Stimulated activated CD8-positive, alpha-beta memory T cell treated with anti-CD3 and anti-CD28 coated beads, Interleukin-4, amount 100 ng/mL, for 48 hours (primary cell): ENCODE measurements at regions not wholly inside any gene's neighbourhood (a gene's known extent, or its start where the extent isn't known, plus 50 kb on each side); places are given as distances from the start of the nearest gene placed in this dataset.

ENCODE experiments used
- DNase-seq: peaks from one replicate; pipeline ENCODE4 v3.0.0-alpha.2; 2020

- no peak for DNase-seq
Measured at GRCh38 chr12:65630555-65630954, 193.7 kb upstream of the HMGA2 start.

DNA sequence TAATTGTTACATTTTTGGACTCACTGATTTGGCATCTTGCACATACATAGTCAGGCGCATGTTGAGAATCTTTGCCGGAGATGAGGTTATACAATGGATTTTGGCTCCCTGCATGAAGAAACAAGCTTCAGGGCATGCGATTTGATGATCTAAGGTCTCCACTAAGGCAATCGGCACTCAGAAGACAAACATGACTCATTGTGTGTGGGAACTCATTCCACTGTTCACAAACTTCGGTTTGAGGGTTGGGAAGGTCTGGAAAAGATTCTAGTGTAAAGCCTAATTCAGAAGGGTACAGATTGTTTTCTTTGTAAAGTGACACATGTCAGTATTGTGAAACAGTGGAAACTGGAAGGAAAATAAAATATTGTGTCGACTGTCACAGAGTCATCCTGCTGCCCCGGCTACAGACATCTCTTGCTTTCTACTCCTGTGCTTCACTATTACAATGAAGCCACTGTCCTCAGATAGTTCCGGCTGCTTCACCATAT lies 192.6 kb upstream of the HMGA2 start:
- DNase-seq: no peak

DNA sequence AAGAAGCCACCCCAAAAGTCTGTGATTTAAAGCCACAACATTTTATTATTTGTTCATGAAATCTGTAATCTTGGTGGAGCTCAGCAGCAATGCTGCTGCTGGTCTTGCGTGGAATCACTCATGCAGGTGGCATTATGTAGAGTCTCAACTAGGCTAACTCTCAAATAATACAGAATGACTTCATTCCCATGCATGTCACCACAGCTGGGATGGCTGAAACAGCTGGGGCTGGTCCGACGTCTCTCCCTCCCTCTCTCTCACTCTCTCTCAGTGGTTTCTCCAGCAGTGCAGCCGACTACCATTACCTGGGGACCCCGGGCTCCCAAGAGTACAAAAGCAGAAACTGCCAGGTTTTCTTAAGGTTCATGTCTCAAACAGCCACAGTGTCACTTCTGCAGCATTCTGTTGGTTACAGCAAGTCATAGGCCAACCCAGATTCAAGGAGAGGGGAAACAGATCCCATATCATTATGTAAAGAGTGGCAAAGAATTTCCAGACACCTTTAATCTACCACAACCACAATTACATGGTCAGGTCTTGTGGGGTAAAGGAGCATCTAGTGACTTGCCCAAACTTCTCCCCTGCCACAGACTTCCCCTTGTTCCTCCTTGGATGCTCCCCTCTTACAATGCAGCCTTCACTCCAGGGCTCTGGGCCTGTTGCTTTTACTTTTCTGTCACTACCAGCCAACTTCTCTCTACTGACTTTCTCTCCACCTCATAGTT lies 192.0 kb upstream of the HMGA2 start:
- no peak for DNase-seq

GRCh38 chr12:65634061-65634460 lies 190.2 kb upstream of the HMGA2 start:
- DNase-seq: no peak

DNA sequence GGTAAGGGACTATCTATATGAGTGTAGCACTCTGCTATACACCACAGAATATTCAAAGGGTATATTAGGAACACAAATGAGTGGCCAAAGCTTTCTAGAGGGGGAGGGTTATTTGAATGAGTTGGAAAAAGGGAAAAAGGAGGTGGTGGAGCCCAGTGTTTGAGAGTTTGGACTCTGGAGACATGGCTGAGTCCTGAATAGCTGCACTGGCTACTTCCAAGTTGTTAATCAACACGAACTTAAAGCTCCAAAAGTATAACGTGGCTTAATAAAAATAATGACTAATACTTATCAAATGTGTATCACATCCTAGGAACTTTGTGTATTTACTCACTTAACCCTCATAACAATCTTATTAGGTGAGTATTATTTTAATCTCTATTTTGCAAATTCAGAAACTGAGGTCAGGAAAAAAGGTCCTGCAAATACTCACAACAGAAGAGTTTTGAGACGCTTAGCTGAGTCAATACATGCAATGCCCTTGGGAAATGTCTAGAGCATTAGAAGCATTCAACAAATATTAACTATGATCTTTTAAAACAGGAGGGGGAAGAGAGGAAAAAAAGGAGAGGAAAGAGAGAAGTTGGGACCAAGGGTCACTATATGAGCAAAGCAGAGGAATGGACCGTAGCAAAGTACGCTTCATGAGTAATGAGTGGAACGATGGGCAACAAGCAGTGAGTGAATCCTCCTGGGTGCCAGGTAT lies 189.5 kb upstream of the HMGA2 start:
- no peak for DNase-seq

DNA sequence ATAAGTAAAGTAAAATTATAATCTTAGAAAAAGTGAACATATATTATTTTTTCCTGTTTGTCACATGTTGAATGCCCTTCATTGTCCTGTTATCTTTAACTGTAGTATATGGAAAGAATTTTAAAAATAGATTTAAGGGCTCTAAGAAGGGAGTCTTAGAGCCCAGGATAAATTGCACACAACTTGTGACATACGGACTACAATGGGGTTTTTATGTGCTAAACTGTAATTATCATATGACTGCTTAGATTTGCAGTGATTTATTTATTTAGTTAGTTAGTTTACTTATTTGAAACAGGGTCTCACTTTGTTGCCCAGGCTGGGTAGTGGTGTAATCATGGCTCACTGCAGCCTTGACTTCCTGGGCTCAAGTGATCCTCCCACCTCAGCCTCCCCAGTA lies 187.8 kb upstream of the HMGA2 start:
- no peak for DNase-seq

DNA sequence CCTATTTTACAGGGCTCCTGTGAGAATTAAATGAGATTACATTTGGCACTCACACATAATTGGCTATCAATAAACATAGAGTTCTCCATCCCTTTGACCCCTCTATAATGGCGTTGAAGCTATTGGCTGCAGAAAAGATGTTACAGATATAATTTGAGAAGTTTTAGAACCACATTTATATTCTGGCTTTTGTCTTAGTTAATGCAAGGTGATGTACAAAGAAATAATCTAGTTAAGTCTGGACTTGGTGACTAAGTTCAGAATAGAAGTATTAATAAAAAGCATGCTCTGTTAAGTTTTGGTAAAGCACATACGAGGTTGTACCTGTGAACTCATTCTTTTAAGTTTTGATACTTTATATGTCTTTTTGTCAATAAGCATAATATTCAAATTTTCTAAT lies 187.1 kb upstream of the HMGA2 start:
- DNase-seq: no peak

DNA sequence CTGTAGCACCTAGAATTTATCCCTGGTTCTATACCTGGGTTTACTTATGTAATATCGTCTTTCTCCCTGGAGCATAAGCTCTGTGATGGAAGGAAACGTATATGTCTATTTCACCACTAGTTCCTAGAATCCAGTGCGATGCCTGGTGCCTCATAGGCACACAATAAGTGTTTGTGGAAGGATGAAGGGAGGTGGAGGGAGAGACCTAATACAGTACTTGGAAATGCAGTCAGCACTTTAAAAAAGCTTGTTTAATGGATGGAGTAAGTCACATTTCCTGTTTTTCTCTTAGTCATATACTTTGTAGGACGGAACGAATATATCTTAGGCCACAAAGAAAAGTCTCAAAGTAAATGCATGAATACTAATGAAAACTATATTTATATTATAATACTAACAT lies 186.5 kb upstream of the HMGA2 start:
- no peak for DNase-seq

- no peak for DNase-seq
Measured at GRCh38 chr12:65638324-65638723, 186.0 kb upstream of the HMGA2 start.

DNA sequence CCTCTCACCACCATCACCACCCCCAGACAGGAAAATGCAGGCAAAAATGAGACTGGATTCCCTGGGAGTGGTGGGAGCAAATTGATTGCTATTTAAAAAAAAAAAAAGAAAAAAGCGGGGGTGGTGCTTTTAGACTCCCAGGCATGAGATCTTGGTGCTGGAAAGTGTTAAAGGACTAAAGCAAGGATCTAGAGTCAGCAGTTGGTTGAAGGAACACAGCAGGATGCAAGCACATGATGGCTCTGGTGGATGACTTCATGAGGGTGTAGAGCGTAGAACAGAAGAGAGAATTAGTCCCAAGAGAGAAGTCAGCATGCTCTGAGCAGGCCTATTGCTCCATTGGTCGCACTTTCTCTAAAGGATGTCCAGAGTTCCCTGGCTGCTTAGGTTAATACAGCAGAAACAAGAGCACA lies 183.8 kb upstream of the HMGA2 start:
- DNase-seq: no peak

DNA sequence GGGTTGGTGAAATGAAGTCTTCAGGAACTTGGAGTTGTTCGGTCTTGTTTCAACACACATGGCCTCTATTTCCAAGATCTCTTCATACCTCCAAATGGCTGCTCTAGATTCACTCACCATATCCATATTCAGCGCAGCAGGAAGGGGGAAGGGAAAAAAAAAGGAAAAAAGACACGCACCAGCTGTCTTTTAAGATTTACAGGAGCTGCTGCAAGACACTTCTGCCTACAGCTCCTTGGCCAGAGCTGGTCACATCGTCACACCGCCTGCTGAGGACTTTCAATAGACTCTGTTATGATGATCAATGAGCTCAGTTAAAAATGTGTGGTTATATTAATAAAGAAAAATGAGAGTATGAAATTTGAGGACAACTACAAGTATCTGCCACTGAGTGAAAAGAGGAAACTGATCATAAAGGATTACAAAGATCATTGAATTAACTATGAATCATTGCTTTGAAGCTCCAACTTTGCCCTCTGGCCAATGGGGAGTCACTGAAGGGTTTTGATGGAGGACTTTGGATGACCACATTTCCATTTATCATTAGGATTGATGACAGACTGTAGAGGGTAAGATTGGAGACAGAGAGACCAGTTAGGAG lies 182.1 kb upstream of the HMGA2 start:
- no peak for DNase-seq

DNA sequence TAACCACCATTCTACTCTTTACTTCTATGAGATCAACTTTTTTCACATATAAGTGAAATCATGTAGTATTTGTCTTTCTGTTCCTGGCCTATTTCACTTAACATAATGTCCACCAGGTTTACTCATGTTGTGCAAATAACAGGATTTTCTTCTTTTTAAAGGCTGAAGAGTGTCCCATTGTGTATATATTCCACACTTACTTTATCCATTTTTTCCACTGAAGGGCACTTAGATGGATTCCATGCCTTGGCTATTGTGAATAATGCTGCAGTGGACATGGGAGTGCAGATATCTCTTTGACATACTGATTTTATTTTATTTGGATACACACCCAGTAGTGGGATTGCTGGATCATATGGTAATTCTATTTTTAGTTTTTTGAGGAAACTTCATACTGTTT lies 181.1 kb upstream of the HMGA2 start:
- no peak for DNase-seq

GRCh38 chr12:65643595-65644386 lies 180.5 kb upstream of the HMGA2 start:
- no peak for DNase-seq

DNA sequence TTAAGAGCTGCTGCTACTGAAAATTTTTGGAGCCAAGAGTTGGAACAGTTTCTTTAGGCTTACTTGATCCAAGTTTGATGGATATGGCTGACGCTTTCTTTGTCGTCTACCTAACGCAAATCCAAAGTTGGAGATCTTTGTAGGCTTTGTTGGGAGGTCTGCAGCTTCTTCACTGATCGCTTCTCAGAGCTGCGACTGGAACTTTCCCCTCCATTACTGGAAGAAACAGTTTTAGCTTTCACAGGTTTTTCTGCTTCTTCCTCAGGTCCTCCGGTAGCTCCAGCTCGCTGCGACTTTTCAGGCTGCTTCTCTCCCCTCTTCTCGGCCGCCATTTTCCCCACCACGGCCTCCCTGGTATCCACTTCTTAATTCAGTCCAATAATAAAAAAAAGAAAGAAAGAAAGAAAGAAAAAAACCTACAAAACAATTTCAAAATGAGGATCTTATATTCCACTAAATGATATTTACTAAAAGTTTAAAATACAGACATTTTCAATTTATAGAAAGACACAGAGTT lies 178.1 kb upstream of the HMGA2 start:
- DNase-seq: no peak

- DNase-seq: no peak
Measured at GRCh38 chr12:65647074-65647473, 177.2 kb upstream of the HMGA2 start.

- DNase-seq: no peak
Measured at GRCh38 chr12:65648461-65648860, 175.8 kb upstream of the HMGA2 start.

- DNase-seq: no peak
Measured at GRCh38 chr12:65649126-65649525, 175.2 kb upstream of the HMGA2 start.

DNA sequence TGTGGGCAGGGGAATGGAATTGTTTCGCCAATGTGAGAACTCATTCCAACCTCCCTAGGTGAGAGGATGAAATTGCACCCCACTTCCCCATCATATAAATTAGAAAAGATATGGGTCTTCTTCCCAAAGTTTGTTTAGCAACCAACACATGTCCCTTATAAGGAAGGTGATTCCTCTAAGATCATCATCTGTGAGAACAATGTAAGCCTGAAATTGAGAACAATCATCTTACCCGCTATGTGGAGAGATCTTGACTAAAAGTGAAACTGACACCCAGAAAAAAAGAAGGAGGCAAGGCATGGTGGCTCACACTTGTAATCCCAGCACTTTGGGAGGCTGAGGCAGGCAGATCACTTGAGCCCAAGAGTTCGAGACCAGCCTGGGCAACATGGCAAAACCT lies 173.2 kb upstream of the HMGA2 start:
- no peak for DNase-seq

DNA sequence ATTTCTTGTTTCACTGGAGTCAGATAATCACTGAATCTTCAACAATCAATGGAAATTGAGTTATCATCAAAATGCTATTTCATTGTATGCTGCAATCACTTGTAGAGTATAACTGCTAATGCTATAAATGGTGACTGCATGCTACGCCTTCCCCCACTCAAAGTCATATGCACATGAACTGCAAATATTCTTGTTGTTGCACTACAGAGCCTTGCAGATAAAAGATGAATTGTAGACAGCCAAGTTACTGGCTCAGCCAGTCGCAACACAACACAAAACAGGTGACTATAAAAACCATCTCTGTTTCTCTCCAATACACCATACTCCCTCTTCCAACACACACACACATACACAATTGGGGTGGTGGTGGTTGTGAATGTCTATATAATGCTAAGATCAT lies 171.0 kb upstream of the HMGA2 start:
- no peak for DNase-seq

GRCh38 chr12:65653946-65654629 lies 170.2 kb upstream of the HMGA2 start:
- no peak for DNase-seq

- DNase-seq: no peak
Measured at GRCh38 chr12:65655074-65655493, 169.2 kb upstream of the HMGA2 start.

DNA sequence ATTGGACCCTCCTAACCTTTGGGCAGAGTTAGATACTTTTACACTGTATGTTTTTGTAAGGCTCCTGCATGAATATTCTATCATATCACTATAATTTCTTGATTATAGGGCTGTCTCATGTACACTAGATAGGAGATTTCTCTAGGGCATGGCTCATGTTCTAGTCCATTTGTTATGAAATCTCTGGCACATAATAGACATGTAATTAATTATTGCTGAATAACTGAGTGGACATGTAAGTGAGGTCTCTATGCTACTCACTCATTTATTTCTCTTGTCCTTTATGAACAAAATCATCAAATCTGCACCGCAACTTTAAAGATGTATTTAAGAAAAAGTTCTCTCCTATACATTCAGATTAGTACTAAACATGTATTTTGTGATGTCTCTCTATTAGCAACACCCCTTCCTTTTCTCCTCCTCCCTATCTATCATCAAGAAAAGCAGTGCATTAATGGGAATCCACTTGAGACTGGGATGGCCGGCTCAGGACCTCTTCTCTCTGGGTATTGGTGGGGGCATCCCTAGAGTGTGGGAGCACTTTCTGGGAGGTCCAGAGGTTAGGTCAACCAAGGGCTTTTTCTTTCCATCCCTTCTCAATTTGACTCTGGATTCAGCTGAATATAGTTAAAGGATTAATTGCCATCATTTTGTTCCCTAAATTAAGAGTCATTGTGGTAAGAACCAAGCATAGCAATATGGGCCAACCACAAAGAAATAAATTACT lies 168.0 kb upstream of the HMGA2 start:
- DNase-seq: no peak
